ENCODE measurements at regions not wholly inside any gene's neighbourhood (a gene's known extent, or its start where the extent isn't known, plus 50 kb on each side); places are given as distances from the start of the nearest gene placed in this dataset.
"Not testable (repeated sequence)": the region's sequence is repeated elsewhere in the genome, so short reads cannot be mapped to it uniquely, and the experiment has no call there.

- not testable (repeated sequence) for TF ChIP-seq CTCF, POLR2A (IDR thresholded peaks at IDR 0.05)
Measured at GRCh38 chr3:26323741-26324140, 298.8 kb upstream of the LRRC3B start.
